GM23338 (cell line): ENCODE measurements at regions not wholly inside any gene's neighbourhood (a gene's known extent, or its start where the extent isn't known, plus 50 kb on each side); places are given as distances from the start of the nearest gene placed in this dataset.

Experiments used
- ATAC-seq: fragments of 200-7000 bp; cut with Tn5 transposase; 3 replicates; pipeline ENCODE4 v1.9.1; 2020
- DNase-seq: peaks from one replicate; pipeline ENCODE4 v3.0.0-alpha.2; 2015; ENCODE audit warnings: low spot score
- H2AFZ ChIP-seq: fragments of 200-600 bp; sonication (generic); 2 replicates; pipeline ENCODE4 v1.8.0; 2016; ENCODE audit warnings: antibody characterized with exemption, mild to moderate bottlenecking, moderate library complexity
- H3F3A ChIP-seq: fragments of 200-600 bp; sonication (generic); replicated peaks from 2 replicates; pipeline ENCODE4 v1.8.0; 2017; ENCODE audit warnings: antibody characterized with exemption, mixed run types, low read depth
- H3K27ac ChIP-seq: fragments of 200-600 bp; sonication (generic); 2 replicates; pipeline ENCODE4 v1.6.1; 2016; ENCODE audit warnings: low read depth
- H3K27me3 ChIP-seq: fragments of 200-600 bp; sonication (generic); 2 replicates; pipeline ENCODE4 v1.8.0; 2016; ENCODE audit warnings: mild to moderate bottlenecking, mixed run types, moderate library complexity; ENCODE audit not compliant: insufficient read depth
- H3K36me3 ChIP-seq: fragments of 200-600 bp; sonication (generic); 2 replicates; pipeline ENCODE4 v1.8.0; 2016; ENCODE audit warnings: mild to moderate bottlenecking; ENCODE audit not compliant: insufficient read depth
- H3K4me1 ChIP-seq: fragments of 200-600 bp; sonication (generic); 2 replicates; pipeline ENCODE4 v1.8.0; 2016; ENCODE audit warnings: mild to moderate bottlenecking, moderate library complexity; ENCODE audit not compliant: insufficient read depth
- H3K4me2 ChIP-seq: fragments of 200-600 bp; sonication (generic); 2 replicates; pipeline ENCODE4 v1.7.1; 2017; ENCODE audit warnings: mixed run types
- H3K4me3 ChIP-seq: fragments of 200-600 bp; sonication (generic); 2 replicates; pipeline ENCODE4 v1.6.1; 2016; ENCODE audit warnings: mixed run types
- H3K79me2 ChIP-seq: fragments of 200-600 bp; sonication (generic); replicated peaks from 2 replicates; pipeline ENCODE4 v1.8.0; 2017; ENCODE audit warnings: mild to moderate bottlenecking; ENCODE audit not compliant: insufficient read depth
- H3K9me2 ChIP-seq: fragments of 200-600 bp; sonication (generic); 2 replicates; pipeline ENCODE4 v1.8.0; 2017; ENCODE audit not compliant: insufficient read depth
- H4K20me1 ChIP-seq: fragments of 200-600 bp; sonication (generic); replicated peaks from 2 replicates; pipeline ENCODE4 v1.8.0; 2017; ENCODE audit warnings: mild to moderate bottlenecking; ENCODE audit not compliant: insufficient read depth
- H3K27ac Mint-ChIP-seq: 2 replicates; pipeline ENCODE4 v1.8.0; 2020; ENCODE audit warnings: inconsistent platforms, mild to moderate bottlenecking, moderate library complexity, mixed read lengths
- H3K27me3 Mint-ChIP-seq: 3 replicates; pipeline ENCODE4 v1.8.0; 2022; ENCODE audit warnings: low read depth, mild to moderate bottlenecking, moderate library complexity, mixed read lengths, inconsistent platforms; ENCODE audit not compliant: insufficient read depth, poor library complexity
- H3K36me3 Mint-ChIP-seq: 3 replicates; pipeline ENCODE4 v1.8.0; 2021; ENCODE audit warnings: low read depth, mild to moderate bottlenecking, inconsistent platforms, moderate library complexity, mixed read lengths
- H3K4me1 Mint-ChIP-seq: 3 replicates; pipeline ENCODE4 v1.8.0; 2020; ENCODE audit warnings: mild to moderate bottlenecking, inconsistent platforms, mixed read lengths
- H3K4me3 Mint-ChIP-seq: 3 replicates; pipeline ENCODE4 v1.8.0; 2021; ENCODE audit warnings: moderate library complexity, mild to moderate bottlenecking, inconsistent platforms, mixed read lengths
- H3K9me3 Mint-ChIP-seq: 3 replicates; pipeline ENCODE4 v1.8.0; 2020; ENCODE audit warnings: moderate library complexity, mild to moderate bottlenecking, inconsistent platforms, mixed read lengths
- CREB1 ChIP-seq: fragments of 250-450 bp; sonication (Bioruptor Pico); IDR thresholded peaks from 2 replicates; pipeline ENCODE4 v1.5.0; 2020; ENCODE audit warnings: low read depth, mild to moderate bottlenecking, moderate library complexity
- EZH2 ChIP-seq: fragments of 200-600 bp; sonication (generic); IDR thresholded peaks from one replicate; pipeline ENCODE4 v1.8.0; 2017; ENCODE audit warnings: antibody characterized with exemption, mild to moderate bottlenecking, low read depth; ENCODE audit not compliant: unreplicated experiment
- EZH2phosphoT487 ChIP-seq: fragments of 200-600 bp; sonication (generic); IDR thresholded peaks from one replicate; pipeline ENCODE4 v1.8.1; 2018; ENCODE audit warnings: antibody characterized with exemption; ENCODE audit not compliant: unreplicated experiment
- JUNB ChIP-seq: IDR thresholded peaks from one replicate; pipeline ENCODE4 v1.6.1; 2016; ENCODE audit warnings: antibody characterized with exemption; ENCODE audit not compliant: unreplicated experiment
- NANOG ChIP-seq: IDR thresholded peaks from 2 replicates; pipeline ENCODE4 v1.6.1; 2016; ENCODE audit warnings: antibody characterized with exemption, borderline replicate concordance
- POLR2AphosphoS5 ChIP-seq: IDR thresholded peaks from 2 replicates; pipeline ENCODE4 v1.6.1; 2016; ENCODE audit warnings: antibody characterized with exemption, low read depth
- STAT1 ChIP-seq: IDR thresholded peaks from one replicate; pipeline ENCODE4 v1.6.1; 2016; ENCODE audit warnings: antibody characterized with exemption; ENCODE audit not compliant: unreplicated experiment
- ZNF114 ChIP-seq: fragments of 250-450 bp; sonication (Bioruptor Pico); IDR thresholded peaks from 2 replicates; pipeline ENCODE4 v1.5.0; 2020; ENCODE audit warnings: mild to moderate bottlenecking, moderate library complexity
- TF ChIP-seq, protein P1 (sequence below): fragments of 250-450 bp; sonication (Bioruptor Pico); IDR thresholded peaks from 2 replicates; pipeline ENCODE4 v1.5.0; 2020; ENCODE audit warnings: mild to moderate bottlenecking, moderate library complexity
- TF ChIP-seq, protein P2 (sequence below): IDR thresholded peaks from 2 replicates; pipeline ENCODE4 v1.6.1; 2016; ENCODE audit warnings: antibody characterized with exemption
- TF ChIP-seq, protein P3 (sequence below): IDR thresholded peaks from one replicate; pipeline ENCODE4 v1.6.1; 2018; ENCODE audit warnings: antibody characterized with exemption; ENCODE audit not compliant: unreplicated experiment
- TF ChIP-seq, protein P4 (sequence below), 2 experiments: fragments of 200-600 bp in 1 of 2; sonication (generic) in 1 of 2; conservative IDR thresholded peaks; 2 replicates each; pipeline versions ENCODE4 v1.5.1 to v1.6.1; 2016 to 2017; ENCODE audit warnings: antibody characterized with exemption in 2 of 2, low read depth in 2 of 2, mild to moderate bottlenecking in 2 of 2, moderate library complexity in 1 of 2

DNA sequence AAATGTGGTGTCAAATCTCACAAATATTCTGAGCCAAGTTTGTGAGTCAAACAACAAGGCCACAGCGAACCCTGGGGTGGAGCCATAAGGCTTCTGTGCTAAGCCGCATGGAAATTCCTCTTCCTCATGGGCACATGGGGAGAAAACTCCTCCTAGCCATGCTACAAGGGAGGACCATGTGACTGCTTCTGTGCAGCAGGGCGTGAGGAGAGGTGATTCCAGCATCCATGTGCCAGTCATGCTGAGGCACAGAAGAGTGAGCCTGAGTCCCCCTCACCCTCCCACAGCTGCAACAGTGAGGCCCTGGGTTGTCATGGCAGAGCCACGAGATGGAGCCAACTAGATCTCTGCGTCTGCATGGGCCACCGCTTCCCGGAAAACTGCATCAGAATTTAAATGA, 488.8 kb upstream of the RAB6C start (continued):
- TF ChIP-seq, protein P1, sequence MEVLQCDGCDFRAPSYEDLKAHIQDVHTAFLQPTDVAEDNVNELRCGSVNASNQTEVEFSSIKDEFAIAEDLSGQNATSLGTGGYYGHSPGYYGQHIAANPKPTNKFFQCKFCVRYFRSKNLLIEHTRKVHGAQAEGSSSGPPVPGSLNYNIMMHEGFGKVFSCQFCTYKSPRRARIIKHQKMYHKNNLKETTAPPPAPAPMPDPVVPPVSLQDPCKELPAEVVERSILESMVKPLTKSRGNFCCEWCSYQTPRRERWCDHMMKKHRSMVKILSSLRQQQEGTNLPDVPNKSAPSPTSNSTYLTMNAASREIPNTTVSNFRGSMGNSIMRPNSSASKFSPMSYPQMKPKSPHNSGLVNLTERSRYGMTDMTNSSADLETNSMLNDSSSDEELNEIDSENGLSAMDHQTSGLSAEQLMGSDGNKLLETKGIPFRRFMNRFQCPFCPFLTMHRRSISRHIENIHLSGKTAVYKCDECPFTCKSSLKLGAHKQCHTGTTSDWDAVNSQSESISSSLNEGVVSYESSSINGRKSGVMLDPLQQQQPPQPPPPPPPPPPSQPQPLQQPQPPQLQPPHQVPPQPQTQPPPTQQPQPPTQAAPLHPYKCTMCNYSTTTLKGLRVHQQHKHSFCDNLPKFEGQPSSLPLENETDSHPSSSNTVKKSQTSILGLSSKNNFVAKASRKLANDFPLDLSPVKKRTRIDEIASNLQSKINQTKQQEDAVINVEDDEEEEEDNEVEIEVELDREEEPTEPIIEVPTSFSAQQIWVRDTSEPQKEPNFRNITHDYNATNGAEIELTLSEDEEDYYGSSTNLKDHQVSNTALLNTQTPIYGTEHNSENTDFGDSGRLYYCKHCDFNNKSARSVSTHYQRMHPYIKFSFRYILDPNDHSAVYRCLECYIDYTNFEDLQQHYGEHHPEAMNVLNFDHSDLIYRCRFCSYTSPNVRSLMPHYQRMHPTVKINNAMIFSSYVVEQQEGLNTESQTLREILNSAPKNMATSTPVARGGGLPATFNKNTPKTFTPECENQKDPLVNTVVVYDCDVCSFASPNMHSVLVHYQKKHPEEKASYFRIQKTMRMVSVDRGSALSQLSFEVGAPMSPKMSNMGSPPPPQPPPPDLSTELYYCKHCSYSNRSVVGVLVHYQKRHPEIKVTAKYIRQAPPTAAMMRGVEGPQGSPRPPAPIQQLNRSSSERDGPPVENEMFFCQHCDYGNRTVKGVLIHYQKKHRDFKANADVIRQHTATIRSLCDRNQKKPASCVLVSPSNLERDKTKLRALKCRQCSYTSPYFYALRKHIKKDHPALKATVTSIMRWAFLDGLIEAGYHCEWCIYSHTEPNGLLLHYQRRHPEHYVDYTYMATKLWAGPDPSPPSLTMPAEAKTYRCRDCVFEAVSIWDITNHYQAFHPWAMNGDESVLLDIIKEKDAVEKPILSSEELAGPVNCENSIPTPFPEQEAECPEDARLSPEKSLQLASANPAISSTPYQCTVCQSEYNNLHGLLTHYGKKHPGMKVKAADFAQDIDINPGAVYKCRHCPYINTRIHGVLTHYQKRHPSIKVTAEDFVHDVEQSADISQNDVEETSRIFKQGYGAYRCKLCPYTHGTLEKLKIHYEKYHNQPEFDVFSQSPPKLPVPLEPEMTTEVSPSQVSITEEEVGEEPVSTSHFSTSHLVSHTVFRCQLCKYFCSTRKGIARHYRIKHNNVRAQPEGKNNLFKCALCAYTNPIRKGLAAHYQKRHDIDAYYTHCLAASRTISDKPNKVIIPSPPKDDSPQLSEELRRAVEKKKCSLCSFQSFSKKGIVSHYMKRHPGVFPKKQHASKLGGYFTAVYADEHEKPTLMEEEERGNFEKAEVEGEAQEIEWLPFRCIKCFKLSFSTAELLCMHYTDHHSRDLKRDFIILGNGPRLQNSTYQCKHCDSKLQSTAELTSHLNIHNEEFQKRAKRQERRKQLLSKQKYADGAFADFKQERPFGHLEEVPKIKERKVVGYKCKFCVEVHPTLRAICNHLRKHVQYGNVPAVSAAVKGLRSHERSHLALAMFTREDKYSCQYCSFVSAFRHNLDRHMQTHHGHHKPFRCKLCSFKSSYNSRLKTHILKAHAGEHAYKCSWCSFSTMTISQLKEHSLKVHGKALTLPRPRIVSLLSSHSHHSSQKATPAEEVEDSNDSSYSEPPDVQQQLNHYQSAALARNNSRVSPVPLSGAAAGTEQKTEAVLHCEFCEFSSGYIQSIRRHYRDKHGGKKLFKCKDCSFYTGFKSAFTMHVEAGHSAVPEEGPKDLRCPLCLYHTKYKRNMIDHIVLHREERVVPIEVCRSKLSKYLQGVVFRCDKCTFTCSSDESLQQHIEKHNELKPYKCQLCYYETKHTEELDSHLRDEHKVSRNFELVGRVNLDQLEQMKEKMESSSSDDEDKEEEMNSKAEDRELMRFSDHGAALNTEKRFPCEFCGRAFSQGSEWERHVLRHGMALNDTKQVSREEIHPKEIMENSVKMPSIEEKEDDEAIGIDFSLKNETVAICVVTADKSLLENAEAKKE (CRISPR knock-in tag), result no peak
- TF ChIP-seq ZNF114, result no peak

DNA sequence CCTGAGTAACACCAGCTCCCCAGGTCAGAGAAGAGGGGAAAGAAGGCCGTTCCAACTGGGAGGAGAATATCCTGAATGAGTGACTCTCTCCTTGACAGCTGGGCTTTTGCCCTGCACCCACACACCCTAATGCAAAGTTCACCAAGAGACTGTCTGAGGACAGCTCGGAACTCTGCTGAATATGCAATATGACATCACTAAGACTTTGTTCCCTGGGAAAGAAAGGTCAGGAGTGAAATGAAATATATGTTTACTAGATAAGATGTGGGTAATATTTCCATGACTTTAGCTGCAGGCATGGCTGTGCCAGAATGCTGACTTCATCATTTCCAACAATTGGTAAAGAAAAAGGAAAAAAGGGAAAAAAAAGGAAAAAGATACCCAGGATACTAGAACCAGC, 488.2 kb upstream of the RAB6C start:
- Mint-ChIP-seq H3K9me3 (no peaks in the 10 kb centered on the region), H3K27ac (no peak overlapping the region), H3K4me3 (no peak overlapping the region), H3K4me1 (no peaks in the 10 kb centered on the region), H3K27me3 (peaks cover 3% of the 10 kb centered on the region), H3K36me3 (no peaks in the 10 kb centered on the region)
- Histone ChIP-seq H4K20me1 (no peaks in the 10 kb centered on the region), H3K4me1 (no peaks in the 10 kb centered on the region), H3K79me2 (no peaks in the 10 kb centered on the region), H3F3A (no peaks in the 10 kb centered on the region), H3K4me3 (no peak overlapping the region), H2AFZ (peak overlapping the region; percentile 66; the same call in 1 of the 2 replicates), H3K9me2 (no peaks in the 10 kb centered on the region; the same call in 1 of the 2 replicates), H3K27ac (no peak overlapping the region), H3K4me2 (no peak overlapping the region), H3K36me3 (no peaks in the 10 kb centered on the region), H3K27me3 (no peaks in the 10 kb centered on the region)
- ATAC-seq (no peak), DNase-seq (no peak)
- TF ChIP-seq EZH2phosphoT487, result no peak
- TF ChIP-seq, protein P2, sequence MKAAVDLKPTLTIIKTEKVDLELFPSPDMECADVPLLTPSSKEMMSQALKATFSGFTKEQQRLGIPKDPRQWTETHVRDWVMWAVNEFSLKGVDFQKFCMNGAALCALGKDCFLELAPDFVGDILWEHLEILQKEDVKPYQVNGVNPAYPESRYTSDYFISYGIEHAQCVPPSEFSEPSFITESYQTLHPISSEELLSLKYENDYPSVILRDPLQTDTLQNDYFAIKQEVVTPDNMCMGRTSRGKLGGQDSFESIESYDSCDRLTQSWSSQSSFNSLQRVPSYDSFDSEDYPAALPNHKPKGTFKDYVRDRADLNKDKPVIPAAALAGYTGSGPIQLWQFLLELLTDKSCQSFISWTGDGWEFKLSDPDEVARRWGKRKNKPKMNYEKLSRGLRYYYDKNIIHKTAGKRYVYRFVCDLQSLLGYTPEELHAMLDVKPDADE, result no peak
- TF ChIP-seq, protein P3, sequence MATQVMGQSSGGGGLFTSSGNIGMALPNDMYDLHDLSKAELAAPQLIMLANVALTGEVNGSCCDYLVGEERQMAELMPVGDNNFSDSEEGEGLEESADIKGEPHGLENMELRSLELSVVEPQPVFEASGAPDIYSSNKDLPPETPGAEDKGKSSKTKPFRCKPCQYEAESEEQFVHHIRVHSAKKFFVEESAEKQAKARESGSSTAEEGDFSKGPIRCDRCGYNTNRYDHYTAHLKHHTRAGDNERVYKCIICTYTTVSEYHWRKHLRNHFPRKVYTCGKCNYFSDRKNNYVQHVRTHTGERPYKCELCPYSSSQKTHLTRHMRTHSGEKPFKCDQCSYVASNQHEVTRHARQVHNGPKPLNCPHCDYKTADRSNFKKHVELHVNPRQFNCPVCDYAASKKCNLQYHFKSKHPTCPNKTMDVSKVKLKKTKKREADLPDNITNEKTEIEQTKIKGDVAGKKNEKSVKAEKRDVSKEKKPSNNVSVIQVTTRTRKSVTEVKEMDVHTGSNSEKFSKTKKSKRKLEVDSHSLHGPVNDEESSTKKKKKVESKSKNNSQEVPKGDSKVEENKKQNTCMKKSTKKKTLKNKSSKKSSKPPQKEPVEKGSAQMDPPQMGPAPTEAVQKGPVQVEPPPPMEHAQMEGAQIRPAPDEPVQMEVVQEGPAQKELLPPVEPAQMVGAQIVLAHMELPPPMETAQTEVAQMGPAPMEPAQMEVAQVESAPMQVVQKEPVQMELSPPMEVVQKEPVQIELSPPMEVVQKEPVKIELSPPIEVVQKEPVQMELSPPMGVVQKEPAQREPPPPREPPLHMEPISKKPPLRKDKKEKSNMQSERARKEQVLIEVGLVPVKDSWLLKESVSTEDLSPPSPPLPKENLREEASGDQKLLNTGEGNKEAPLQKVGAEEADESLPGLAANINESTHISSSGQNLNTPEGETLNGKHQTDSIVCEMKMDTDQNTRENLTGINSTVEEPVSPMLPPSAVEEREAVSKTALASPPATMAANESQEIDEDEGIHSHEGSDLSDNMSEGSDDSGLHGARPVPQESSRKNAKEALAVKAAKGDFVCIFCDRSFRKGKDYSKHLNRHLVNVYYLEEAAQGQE, result no peak
- TF ChIP-seq POLR2AphosphoS5, result no peak
- no peak for TF ChIP-seq NANOG
- TF ChIP-seq CREB1 (CRISPR knock-in tag), result no peak
- TF ChIP-seq STAT1, result no peak
- TF ChIP-seq EZH2, result no peak
- no peak for TF ChIP-seq JUNB
- TF ChIP-seq, protein P4, sequence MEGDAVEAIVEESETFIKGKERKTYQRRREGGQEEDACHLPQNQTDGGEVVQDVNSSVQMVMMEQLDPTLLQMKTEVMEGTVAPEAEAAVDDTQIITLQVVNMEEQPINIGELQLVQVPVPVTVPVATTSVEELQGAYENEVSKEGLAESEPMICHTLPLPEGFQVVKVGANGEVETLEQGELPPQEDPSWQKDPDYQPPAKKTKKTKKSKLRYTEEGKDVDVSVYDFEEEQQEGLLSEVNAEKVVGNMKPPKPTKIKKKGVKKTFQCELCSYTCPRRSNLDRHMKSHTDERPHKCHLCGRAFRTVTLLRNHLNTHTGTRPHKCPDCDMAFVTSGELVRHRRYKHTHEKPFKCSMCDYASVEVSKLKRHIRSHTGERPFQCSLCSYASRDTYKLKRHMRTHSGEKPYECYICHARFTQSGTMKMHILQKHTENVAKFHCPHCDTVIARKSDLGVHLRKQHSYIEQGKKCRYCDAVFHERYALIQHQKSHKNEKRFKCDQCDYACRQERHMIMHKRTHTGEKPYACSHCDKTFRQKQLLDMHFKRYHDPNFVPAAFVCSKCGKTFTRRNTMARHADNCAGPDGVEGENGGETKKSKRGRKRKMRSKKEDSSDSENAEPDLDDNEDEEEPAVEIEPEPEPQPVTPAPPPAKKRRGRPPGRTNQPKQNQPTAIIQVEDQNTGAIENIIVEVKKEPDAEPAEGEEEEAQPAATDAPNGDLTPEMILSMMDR (conservative IDR thresholded peaks at IDR 0.05; ENCODE audit: low read depth in 2 of 2), result no peak
- no peak for TF ChIP-seq ZNF114
